ENCODE measurements at regions not wholly inside any gene's neighbourhood (a gene's known extent, or its start where the extent isn't known, plus 50 kb on each side); places are given as distances from the start of the nearest gene placed in this dataset.
A peak's percentile ranks its signal among the peaks of the same experiment; 100 is the strongest.

- Histone ChIP-seq H2AK5ac (ENCODE audit: insufficient read length, low read length) (no peak overlapping the region), H3K9me3 (ENCODE audit: control insufficient read depth, low read depth, low read length) (no peaks in the 10 kb centered on the region), H3K18ac (ENCODE audit: insufficient read length, low read depth, low read length) (peak overlapping the region; percentile 34), H2BK5ac (ENCODE audit: insufficient read length, low read length) (no peak overlapping the region), H4K20me1 (ENCODE audit: control insufficient read depth, insufficient read depth, insufficient read length) (no peaks in the 10 kb centered on the region), H3K14ac (ENCODE audit: insufficient read depth, low read length) (no peak overlapping the region; the same call in 1 of the 2 replicates), H2BK15ac (ENCODE audit: low read depth, low read length) (no peak overlapping the region), H3K23ac (ENCODE audit: insufficient read length, low read depth, low read length) (no peak overlapping the region), H3K23me2 (ENCODE audit: insufficient read length, low read depth, low read length, poor library complexity, severe bottlenecking) (no peaks in the 10 kb centered on the region), H3K79me2 (ENCODE audit: insufficient read depth, low read length) (no peaks in the 10 kb centered on the region; the same call in 1 of the 2 replicates), H3T11ph (ENCODE audit: low read length) (no peak overlapping the region), H2BK120ac (ENCODE audit: low read depth, low read length, poor library complexity, severe bottlenecking) (no peak overlapping the region), H3K4ac (ENCODE audit: low read depth, low read length) (no peak overlapping the region), H4K8ac (replicated peaks; ENCODE audit: insufficient read length, low read depth, low read length) (no peak overlapping the region), H4K5ac (ENCODE audit: insufficient read length, low read depth, low read length) (no peak overlapping the region), H2BK20ac (ENCODE audit: low read depth, low read length, poor library complexity, severe bottlenecking) (no peak overlapping the region), H3K9ac (ENCODE audit: extremely low read depth, insufficient read length, low read length) (no peak overlapping the region), H3K27ac (ENCODE audit: insufficient read length, low read depth, low read length) (no peak overlapping the region), H2BK12ac (ENCODE audit: insufficient read length, low read depth, low read length) (no peak overlapping the region), H4K91ac (ENCODE audit: insufficient read length, low read depth, low read length) (no peak overlapping the region), H3K4me1 (ENCODE audit: insufficient read depth, low read length) (no peaks in the 10 kb centered on the region; the same call in 1 of the 2 replicates), H3K79me1 (ENCODE audit: insufficient read depth, low read depth, low read length, poor library complexity, severe bottlenecking) (no peaks in the 10 kb centered on the region), H2AFZ (ENCODE audit: low read length) (no peak overlapping the region), H3K27me3 (ENCODE audit: insufficient read depth, low read length) (no peaks in the 10 kb centered on the region), H3K4me2 (ENCODE audit: insufficient read depth, insufficient read length, low read length) (no peak overlapping the region), H3K56ac (ENCODE audit: insufficient read length, low read depth, low read length) (no peak overlapping the region)
- H3K4me1 Mint-ChIP-seq: 0 out of 4 replicates have a peak, but pooled peaks cover 4% of the 10 kb centered on the region in 2 experiments
- H3K27me3 Mint-ChIP-seq (ENCODE audit: low read depth): no peaks in the 10 kb centered on the region; the same call in 1 of the 2 replicates
- no peak overlapping the region for H3K27ac Mint-ChIP-seq
- H3K36me3 Mint-ChIP-seq (ENCODE audit: insufficient read depth in 1 of 3, low read depth in 3 of 3): no peaks in the 10 kb centered on the region
- no peak overlapping the region for H3K4me3 Mint-ChIP-seq
- TF ChIP-seq, protein P1, sequence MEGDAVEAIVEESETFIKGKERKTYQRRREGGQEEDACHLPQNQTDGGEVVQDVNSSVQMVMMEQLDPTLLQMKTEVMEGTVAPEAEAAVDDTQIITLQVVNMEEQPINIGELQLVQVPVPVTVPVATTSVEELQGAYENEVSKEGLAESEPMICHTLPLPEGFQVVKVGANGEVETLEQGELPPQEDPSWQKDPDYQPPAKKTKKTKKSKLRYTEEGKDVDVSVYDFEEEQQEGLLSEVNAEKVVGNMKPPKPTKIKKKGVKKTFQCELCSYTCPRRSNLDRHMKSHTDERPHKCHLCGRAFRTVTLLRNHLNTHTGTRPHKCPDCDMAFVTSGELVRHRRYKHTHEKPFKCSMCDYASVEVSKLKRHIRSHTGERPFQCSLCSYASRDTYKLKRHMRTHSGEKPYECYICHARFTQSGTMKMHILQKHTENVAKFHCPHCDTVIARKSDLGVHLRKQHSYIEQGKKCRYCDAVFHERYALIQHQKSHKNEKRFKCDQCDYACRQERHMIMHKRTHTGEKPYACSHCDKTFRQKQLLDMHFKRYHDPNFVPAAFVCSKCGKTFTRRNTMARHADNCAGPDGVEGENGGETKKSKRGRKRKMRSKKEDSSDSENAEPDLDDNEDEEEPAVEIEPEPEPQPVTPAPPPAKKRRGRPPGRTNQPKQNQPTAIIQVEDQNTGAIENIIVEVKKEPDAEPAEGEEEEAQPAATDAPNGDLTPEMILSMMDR (conservative IDR thresholded peaks at IDR 0.05): no peak
- DNase-seq: no peak
- H3K9me3 Mint-ChIP-seq: no peaks in the 10 kb centered on the region; a peak in 1 of 5 replicates
- no CpG with 5 or more reads among the region's 4 CpGs for WGBS (ENCODE audit: extremely low coverage, insufficient read length, low lambda C conversion rate)
Measured at GRCh38 chr10:2410049-2410448, 657.3 kb upstream of the PFKP start.
